ENCODE measurements at regions not wholly inside any gene's neighbourhood (a gene's known extent, or its start where the extent isn't known, plus 50 kb on each side); places are given as distances from the start of the nearest gene placed in this dataset.

GRCh38 chr4:167774646-167775045 is 317.7 kb upstream of the ANXA10 start:
- DNase-seq (ENCODE audit: low read depth, low spot score) (no peak), FAIRE-seq (no peak), ATAC-seq (no peak)
- CTCF ChIA-PET = no interaction called here
- Histone ChIP-seq H3K4me3 (no peak overlapping the region), H3K79me2 (ENCODE audit: control insufficient read depth, insufficient read depth, low read length) (no peaks in the 10 kb centered on the region), H3K4me2 (ENCODE audit: control insufficient read depth, insufficient read depth) (no peak overlapping the region), H3K36me3 (ENCODE audit: control insufficient read depth in 2 of 2, insufficient read depth in 2 of 2, low read length in 1 of 2) (no peaks in the 10 kb centered on the region), H3K27me3 (replicated peaks in 1 of 2; ENCODE audit: control insufficient read depth in 2 of 2, insufficient read depth in 2 of 2, low read length in 1 of 2) (no peaks in the 10 kb centered on the region), H4K20me1 (ENCODE audit: control insufficient read depth, insufficient read depth) (no peaks in the 10 kb centered on the region), H3K4me1 (ENCODE audit: control insufficient read depth, insufficient read depth, low read length) (no peaks in the 10 kb centered on the region), H2AFZ (ENCODE audit: control insufficient read depth, low read depth, low read length) (no peak overlapping the region), H3K9ac (ENCODE audit: control insufficient read depth, insufficient read depth, low read length) (no peak overlapping the region), H3K27ac (ENCODE audit: control insufficient read depth, insufficient read depth) (no peak overlapping the region), H3K9me3 (replicated peaks; ENCODE audit: control insufficient read depth, insufficient read depth, low read length) (no peaks in the 10 kb centered on the region)
- in situ Hi-C loops (cut with MboI) = no loop called here
- no TSS peak for BruUV-seq (replicated peaks)
- SMC1A ChIA-PET (ENCODE audit: uncharacterized antibody, unreplicated experiment) = no interaction called here
- RAD21 ChIA-PET (ENCODE audit: unreplicated experiment) = no interaction called here
- POLR2A ChIA-PET = no interaction called here
- intact Hi-C loops (cut with micrococcal nuclease; ENCODE audit: unreplicated experiment) = no loop called here
- TF ChIP-seq, protein P1, sequence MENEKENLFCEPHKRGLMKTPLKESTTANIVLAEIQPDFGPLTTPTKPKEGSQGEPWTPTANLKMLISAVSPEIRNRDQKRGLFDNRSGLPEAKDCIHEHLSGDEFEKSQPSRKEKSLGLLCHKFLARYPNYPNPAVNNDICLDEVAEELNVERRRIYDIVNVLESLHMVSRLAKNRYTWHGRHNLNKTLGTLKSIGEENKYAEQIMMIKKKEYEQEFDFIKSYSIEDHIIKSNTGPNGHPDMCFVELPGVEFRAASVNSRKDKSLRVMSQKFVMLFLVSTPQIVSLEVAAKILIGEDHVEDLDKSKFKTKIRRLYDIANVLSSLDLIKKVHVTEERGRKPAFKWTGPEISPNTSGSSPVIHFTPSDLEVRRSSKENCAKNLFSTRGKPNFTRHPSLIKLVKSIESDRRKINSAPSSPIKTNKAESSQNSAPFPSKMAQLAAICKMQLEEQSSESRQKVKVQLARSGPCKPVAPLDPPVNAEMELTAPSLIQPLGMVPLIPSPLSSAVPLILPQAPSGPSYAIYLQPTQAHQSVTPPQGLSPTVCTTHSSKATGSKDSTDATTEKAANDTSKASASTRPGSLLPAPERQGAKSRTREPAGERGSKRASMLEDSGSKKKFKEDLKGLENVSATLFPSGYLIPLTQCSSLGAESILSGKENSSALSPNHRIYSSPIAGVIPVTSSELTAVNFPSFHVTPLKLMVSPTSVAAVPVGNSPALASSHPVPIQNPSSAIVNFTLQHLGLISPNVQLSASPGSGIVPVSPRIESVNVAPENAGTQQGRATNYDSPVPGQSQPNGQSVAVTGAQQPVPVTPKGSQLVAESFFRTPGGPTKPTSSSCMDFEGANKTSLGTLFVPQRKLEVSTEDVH (IDR thresholded peaks at IDR 0.05; ENCODE audit: low read depth, partially characterized antibody) = no peak
- TF ChIP-seq POLR2AphosphoS2 (IDR thresholded peaks at IDR 0.05; ENCODE audit: low read depth, low read length) = no peak
- no peak for TF ChIP-seq SP1 (IDR thresholded peaks at IDR 0.05; ENCODE audit: low read depth, low read length)
- TF ChIP-seq NBN (IDR thresholded peaks at IDR 0.05) = no peak
- no peak for TF ChIP-seq MYC (IDR thresholded peaks at IDR 0.05; ENCODE audit: insufficient read depth, insufficient read length, insufficient replicate concordance, low read length, severe bottlenecking)
- no peak for TF ChIP-seq CUX1 (IDR thresholded peaks at IDR 0.05; ENCODE audit: insufficient replicate concordance, low read depth, low read length)
- TF ChIP-seq ATF3 (IDR thresholded peaks at IDR 0.05; ENCODE audit: borderline replicate concordance, extremely low read depth, low read depth, low read length) = no peak
- no peak for TF ChIP-seq RUNX3 (IDR thresholded peaks at IDR 0.05; ENCODE audit: low read length)
- TF ChIP-seq, protein P2, sequence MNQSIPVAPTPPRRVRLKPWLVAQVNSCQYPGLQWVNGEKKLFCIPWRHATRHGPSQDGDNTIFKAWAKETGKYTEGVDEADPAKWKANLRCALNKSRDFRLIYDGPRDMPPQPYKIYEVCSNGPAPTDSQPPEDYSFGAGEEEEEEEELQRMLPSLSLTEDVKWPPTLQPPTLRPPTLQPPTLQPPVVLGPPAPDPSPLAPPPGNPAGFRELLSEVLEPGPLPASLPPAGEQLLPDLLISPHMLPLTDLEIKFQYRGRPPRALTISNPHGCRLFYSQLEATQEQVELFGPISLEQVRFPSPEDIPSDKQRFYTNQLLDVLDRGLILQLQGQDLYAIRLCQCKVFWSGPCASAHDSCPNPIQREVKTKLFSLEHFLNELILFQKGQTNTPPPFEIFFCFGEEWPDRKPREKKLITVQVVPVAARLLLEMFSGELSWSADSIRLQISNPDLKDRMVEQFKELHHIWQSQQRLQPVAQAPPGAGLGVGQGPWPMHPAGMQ (IDR thresholded peaks at IDR 0.05; ENCODE audit: borderline replicate concordance) = no peak
- TF ChIP-seq IRF4 (IDR thresholded peaks at IDR 0.05; ENCODE audit: low read depth, low read length) = no peak
- no peak for TF ChIP-seq CHD1 (IDR thresholded peaks at IDR 0.05; ENCODE audit: low read depth, low read length)
- TF ChIP-seq JUND (IDR thresholded peaks at IDR 0.05; ENCODE audit: low read depth, low read length) = no peak
- TF ChIP-seq EP300 (IDR thresholded peaks at IDR 0.05; ENCODE audit: borderline replicate concordance in 1 of 2, control insufficient read depth in 1 of 2, low read depth in 2 of 2, low read length in 2 of 2) = no peak
- TF ChIP-seq, protein P3, sequence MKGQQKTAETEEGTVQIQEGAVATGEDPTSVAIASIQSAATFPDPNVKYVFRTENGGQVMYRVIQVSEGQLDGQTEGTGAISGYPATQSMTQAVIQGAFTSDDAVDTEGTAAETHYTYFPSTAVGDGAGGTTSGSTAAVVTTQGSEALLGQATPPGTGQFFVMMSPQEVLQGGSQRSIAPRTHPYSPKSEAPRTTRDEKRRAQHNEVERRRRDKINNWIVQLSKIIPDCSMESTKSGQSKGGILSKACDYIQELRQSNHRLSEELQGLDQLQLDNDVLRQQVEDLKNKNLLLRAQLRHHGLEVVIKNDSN (IDR thresholded peaks at IDR 0.05; ENCODE audit: borderline replicate concordance, extremely low read length, insufficient read depth, low read depth, low read length) = no peak

Data from GM12878 (cell line).